HS-5 (cell line): ENCODE measurements at regions not wholly inside any gene's neighbourhood (a gene's known extent, or its start where the extent isn't known, plus 50 kb on each side); places are given as distances from the start of the nearest gene placed in this dataset.

Source experiments
- DNase-seq: peaks from one replicate; pipeline ENCODE4 v3.0.0-alpha.2; 2012; ENCODE audit warnings: low read depth

DNA sequence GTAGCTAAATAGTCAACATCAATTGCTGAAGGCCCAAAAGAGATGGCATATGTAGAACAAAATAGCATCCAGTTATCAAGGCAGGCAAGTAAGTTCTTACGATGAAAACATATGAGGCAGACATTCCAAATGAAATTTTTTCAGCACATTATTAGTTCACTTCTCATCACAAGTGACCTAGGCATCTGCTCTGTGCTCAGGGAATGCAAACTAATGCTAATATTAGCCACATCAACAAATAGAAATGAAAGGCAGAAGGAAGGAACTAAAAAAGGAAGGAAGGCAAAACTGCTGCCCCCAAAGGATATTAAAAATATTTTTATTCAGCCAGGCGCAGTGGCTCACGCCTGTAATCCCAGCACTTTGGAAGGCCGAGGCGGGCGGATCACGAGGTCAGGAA lies 51.2 kb upstream of the ROCK1 start:
- no peak for DNase-seq

DNA sequence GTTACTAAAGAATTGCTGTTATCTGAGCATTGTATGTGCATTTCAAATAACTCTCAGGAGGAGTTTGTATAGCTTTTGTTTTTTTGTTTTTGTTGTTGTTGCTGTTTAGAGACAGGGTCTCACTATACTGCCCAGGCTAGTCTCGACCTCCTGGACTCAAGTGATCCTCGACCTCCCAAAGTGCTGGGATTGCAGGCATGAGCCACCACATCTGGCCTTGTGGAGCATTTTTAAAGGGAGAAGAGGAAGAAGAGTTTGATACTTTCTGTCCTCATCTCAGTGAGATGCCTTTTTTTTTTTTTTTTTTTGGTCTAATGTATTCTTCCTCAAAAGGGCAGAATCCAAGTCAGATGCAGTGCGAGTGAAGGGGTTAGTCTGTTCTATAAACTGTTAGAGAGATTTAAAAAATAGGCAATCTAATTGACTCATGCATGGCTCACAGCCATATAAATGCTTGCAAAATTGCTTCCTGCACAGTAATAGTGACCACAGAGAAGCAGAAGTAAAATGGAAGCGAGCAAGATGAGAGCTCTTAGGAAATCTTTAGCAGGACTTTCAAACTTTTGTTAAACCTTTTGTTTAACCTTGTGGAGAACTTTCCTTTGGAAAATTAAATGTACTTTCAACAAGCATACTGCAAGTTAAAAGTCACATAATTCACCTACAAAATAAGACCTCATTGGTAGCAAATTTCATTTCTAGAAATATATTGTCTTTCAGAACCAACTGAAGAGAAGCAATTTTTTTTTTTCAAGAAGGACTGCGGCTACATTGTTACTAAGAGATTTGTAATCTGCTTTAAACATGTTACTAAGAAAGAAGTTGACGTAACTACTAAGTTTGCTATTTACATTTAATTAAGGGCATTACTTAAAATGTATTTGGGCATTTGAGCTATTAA lies 52.3 kb upstream of the ROCK1 start:
- DNase-seq: peak; percentile 92

DNA sequence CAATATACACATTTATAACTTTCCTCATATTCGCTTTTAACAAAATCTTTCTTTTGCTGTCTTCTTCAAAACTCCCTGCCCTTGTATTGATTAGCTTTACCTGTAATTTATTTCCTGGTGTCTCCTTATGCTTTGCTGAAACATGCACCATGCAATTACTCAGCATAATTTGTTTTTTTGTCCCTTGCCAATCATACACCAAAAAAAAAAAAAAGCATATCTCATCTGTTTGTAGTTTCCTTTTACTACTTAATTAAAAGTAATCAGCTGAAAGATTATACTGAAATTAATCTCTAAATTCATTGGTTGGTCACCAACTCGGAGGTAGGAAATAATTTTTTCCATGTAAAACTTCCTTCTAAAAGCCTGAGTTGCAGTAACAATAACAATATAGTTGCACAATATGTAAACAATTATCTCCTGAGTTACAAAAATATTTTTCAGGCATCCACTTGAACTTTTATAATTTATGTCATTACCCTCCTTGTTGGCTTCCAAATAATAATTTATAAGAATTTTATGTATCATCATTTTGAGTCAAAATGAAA lies 53.0 kb upstream of the ROCK1 start:
- no peak for DNase-seq

DNA sequence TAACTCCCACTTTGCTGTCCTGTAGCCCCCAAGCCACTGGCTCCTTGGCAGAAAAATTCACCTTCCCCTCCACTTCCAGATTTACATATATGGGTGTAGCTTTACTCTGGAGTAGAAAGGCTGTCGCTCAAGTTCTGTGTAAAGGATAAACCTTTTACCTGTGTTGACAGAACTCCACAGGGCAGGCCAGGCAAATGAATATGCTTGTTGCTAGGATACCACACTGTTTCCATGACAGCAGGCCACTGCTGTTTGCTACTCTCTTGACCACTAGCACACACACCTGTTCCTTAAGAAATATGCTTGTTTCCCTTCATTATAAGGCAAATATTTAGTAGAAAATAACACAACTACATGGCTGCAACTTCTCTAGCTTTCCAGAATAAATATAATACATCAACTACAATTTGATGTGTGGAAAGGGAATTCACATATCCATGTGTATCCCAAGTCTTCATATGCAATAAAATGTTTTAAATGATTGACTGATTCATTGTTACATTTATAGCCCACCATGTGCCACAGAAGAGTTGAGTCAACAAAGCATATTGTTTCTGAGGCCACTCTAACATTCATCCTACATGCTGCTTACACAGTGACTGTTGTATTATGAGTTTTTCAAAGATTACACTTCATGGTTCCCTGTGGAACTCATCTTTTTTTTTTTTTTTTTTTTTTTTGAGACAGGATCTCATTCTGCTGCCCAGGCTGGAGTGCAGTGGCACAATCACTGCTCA lies 56.2 kb upstream of the ROCK1 start:
- no peak for DNase-seq

DNA sequence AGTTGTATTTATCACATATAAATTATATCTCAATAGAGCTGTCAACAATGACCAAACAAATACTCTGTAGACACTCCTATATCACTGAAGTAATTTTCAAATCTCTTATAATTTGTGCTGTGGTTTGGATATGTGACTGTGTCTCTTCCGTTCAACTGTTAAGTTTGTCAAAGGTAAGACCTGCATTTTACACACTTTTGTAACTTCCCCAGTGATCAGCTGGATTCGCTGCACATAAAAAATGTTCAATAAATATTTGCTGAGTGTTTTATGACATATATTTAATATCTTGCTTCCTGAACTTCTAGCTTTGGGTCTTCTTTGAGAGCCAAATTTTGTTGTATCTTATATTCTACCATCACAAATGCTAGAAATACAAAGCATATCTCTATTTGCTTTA lies 57.3 kb upstream of the ROCK1 start:
- no peak for DNase-seq

DNA sequence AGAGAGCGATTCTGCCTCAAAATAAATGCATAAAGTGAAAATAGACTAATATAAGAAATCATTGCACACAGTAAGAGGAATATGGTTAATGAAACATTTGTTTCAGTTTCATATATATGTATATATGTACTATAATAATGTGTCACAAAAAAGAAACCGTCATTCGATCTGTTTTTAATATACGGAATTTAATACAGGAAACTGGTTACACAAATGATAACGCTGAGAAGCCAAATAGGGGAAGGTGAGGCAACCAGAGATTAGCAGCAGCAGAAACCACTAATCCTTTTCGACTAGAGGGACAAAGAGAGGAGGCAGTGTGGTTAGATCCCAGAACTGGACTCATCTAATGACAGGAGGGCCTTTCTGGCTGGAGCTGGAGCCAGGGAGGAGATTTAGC lies 64.2 kb upstream of the GREB1L start:
- no peak for DNase-seq

DNA sequence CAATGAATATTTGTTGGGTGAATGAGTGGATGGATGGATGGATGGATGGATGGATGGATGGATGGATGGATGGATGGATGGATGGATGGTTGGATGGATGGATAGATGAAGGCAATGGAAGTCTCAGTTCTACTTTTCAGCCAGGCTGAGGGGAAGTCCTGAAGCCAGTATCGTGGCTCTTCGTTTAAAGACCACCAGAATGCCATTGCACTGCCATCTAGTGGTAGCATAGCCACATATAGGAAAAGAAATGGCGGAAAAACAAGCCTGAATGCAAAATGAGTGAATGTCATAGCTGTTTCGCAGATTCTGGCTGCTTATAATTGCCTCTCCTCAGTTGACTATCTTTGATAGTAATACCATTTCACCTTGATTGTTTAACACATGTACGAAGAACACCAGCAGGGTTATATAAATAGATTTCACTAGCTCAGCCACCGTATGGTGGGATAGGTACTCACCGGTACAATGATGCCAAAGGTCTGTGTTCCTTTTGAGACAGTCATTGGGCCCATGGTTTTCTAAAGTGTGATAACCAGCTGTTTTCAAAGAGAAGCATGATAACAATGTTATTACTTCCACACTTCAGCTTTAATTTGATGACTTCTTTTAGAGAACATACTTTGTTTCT lies 62.3 kb upstream of the GREB1L start:
- peak; percentile 30 for DNase-seq

DNA sequence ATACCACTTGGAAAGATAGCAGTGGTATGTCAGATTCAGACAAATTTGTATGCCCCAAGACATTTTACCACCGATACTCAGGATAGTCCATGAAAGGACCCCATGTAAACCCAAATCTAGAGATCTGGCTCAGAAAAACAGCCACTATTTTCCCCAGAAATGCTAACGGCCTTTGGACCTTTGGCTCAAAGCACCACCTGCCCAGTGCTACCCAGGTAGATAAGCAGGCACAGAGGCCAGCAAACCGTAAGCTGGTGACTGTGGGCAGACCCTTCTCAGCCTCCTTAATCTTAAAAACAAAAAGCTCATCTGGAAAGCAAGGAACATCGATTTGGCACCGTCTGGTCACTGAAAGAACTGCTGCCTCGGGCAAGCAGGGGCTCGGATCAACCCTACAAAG lies 61.4 kb upstream of the GREB1L start:
- no peak for DNase-seq

DNA sequence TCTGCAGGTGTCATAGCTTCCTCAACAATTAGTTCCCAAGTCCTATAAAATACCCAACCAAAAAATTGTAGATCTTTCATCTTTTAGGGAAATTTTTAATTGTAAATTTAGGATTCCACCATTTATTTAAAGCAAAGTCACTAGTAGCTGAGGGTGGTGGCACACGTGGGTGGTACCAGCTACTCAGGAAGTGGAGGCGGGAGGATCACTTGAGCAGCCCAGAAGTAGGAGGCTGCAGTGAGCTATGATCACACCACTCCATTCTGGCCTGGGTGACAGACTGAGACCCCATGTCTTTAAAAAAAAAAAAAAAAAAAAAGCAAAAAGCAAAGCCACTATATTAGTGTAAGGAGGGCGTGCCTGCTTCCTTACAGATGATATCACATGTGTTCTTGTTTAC lies 60.3 kb upstream of the GREB1L start:
- DNase-seq: no peak

DNA sequence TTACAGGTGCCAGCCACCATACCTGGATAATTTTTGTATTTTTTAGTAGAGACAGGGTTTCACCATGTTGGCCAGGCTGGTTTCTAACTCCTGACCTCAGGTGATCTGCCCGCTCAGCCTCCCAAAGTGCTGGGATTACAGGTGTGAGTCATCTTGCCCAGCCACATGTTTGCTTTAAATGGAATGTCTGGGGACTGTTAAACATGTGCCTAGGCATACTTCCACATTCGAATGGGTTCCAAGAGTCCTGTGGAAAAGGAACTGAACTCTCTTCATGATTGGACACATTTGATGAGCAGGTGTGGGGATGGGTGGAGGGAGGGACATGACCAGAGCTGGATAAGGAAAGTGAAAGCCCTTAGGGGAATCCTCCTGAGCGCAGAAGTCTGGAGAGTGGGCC lies 58.4 kb upstream of the GREB1L start:
- DNase-seq: no peak

DNA sequence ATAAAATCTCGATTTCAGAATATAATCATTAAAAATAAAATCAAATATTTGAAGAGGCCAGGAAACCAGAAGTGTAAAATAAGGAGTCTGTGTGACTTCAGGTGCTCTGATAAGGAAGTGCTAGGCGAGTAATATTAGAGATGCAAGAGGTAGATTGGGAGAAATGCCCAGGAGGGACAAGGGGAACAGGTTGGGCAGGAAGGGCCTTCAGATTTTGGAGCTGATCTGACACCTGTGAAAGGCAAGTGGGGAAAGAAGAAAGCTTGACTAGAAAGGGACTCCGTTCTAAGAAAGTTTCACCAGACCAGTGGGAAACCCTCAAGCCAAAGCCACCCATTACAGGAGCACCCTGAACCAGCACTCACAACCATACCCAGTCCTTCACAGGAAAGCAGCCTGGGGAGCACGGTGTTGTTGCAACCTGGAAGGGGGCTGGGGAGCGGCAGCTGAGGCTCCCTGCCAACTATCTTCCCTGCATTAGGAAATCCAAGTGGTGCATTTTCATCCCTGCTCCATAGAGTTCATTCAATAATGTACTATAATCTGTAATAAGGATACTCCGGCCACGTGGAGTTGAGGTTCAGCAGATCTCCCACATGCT lies 57.5 kb upstream of the GREB1L start:
- DNase-seq: no peak

DNA sequence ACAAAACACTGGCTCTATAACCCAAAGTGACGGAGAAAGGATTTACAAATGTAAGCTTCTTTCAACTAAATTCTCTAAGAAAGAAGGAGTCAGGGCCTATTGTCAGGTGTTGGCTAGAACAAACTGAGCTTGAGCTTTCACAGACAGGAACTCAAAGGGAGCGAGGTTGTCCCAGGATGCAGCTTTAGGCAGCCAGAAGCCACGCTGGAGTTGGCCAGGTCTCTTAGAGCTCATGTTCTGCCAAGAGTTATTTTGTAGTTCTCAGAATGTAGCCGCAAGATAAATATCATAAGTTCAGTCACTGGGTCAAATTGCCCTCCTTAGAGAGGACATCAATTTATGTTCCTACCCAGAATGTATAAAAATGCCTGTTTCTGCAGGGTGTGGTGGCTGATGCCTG lies 54.1 kb upstream of the GREB1L start:
- DNase-seq: no peak

DNA sequence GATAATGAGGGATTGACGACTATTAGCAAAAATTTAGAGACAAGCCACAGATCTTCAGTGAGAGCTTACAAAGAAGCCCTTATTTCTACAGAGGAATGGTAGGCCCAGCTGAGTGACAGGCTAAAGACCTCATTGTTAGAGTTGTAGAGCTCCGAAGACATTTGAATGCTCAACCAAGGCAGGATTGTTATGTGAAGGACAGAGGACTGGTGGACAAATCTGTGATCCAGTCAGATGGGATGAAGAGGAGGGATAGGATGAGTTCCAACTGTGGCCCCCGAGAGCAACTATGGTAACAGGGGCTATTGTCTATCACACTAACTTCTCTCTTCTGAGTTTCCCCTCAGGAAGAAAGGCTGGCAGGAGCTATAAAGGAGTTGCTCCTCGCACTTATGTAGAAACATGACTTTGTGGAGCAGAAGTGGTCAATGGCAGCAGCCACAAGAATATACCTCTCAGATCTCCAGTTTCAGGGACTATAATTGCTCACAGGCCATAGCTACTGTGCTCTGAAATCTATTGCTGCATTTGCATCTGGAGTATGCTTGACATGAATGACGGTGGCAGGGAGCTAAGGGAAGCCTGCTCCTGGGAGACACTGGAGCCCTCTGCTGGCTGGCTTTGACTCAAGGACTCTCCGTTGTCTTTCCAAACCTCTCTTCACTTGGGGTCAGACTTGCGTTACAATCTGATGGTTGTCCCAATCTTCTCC lies 50.3 kb upstream of the GREB1L start:
- DNase-seq: peak; percentile 8
